ENCODE measurements at regions not wholly inside any gene's neighbourhood (a gene's known extent, or its start where the extent isn't known, plus 50 kb on each side); places are given as distances from the start of the nearest gene placed in this dataset.

DNA sequence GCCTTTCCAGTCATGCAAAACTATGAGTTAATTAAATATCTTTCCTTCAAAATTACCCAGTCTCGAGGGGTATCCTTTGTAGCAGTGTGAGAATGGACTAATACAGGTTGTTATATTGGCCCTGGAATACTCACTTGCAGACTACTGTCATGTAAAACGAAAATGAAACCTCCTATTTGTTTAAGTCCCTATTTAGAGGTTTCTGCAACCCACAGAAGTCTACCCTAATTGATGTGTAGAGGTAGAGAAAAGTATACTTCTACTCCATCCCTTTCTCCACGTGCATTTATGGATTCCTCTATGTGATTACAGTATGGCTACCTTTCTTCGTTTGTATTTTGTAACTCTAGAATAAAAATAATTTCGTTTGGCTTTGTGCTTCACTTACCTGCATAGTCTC is 371.1 kb downstream of the FSCB start:
- DNase-seq = no peak

DNA sequence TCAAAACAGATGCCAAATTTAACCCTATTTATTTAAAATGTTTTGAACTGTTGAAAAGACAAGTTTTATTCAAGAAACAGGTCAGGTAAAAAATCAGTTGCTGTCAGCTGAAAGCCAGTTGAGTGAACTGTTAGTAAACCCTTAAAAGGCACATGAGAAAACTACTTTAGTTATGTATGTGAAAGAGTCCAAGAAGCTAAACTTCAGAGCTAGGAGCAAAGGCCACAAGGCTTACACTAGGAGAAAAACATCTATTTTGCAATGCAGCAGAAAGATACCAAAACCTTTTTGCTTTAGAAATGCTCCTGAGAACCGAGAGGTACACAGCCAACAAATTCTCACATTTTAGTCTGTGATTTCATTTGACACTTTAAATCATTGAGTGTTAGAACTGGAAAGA is 375.2 kb downstream of the FSCB start:
- DNase-seq = no peak

DNA sequence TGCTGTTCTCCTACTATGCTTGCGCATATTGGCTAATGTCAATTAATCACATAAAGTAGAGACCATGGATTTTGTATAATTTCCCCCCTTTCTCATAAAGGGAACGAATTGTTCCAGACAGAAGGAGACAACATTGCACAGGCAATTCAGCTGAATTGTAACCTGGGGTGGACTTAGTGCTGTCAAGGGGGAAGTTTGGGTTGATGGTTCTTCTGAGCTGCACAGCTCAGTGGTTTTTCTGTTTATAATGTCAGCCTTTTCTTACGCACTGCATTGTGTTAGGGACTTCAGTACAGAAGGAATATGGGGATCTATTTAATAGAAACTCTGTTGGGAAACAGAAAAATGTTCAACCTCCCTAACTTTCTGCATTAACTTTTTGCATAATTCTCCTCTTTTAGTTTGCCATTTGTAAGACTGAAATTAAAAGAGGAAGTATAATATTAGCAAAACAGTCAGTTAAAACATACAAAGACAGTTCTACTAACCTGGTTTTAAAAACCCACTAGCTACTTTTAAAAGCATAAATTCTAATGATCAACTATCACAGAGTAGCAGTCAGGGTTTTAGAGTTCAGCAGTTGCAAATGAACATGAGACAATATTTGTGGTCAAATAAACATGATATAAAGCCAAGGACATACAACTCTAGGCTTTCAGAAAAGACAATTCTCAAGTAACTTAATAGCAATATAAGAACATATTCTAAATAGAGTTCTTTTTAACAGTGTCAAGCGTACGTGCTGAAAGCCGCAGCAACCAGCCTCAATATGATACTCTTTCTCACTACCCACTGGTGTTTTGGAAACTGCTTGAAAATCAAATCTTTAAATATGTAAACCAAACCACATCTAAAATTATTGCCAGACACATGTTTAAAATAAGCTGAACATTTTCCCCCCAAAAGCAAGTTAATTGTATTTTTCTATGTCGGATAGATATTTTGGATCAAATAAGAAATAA is 393.0 kb downstream of the FSCB start:
- DNase-seq = no peak

DNA sequence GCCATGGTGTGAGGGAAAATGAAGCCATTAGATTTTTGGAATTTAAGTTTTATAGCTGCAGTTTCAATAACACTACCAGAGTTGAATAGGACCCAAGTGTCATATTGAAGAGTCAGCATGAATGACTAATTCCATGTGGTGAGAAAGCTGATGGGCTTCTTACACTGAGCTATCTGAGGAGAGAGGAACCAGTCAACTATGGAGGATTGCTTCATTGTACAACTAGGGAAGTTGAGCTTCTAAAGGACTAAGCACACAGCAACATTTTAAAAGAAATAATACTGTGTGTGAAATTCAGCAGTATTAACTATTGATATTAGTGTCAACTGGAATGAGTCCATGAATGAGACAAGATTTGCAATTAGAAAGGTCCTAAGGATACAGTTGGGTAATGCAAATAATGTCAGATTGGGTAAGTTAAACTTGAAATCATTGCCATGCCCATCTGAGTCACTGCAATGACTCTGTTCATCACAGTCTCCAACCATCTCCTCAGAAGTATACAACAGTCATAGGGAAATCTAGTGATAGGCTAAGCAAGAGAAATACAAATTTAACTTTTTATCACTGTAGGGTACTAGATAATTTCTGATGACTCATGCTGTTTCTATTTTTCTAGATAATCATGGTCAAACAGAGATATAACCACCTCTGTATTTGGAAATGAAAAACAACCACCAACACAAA is 394.2 kb downstream of the FSCB start:
- no peak for DNase-seq

DNA sequence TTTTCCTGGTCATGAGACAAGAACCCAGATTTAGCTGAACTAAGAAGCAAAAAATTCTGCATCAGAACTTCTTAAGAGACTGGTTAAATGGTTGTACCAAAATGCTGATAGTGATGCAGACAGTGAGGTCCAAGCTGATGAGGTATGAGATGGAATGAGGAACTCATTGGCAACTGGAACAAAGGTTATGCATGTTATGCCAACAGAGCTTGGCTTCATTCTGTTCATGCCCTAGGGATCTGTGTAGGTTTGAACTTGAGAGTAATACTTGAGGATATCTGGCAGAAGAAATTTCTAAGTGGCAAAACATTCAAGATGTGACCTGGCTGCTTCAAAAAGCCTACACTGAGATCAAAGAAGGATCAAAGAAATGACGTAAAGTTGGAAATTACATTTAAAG is 398.0 kb downstream of the FSCB start:
- no peak for DNase-seq

DNA sequence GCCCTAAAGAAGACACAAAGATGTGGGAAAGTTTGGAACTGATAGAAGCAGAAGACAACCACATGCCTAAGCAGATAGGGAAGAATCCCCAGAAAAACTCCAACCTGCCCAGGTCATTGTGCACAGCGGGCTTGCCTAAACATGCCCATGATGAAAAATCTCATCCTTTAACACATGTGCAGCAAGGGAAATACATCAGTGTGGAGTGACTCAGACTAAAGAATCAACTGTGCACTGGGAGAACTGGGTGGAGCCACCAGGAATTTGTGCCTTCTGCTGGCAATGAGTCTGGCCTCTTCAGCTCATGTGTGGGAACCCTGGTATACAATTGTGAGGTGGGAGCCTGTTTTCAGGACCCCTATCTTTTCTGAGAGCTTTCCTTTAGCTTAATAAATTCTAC is 398.5 kb downstream of the FSCB start:
- no peak for DNase-seq

DNA sequence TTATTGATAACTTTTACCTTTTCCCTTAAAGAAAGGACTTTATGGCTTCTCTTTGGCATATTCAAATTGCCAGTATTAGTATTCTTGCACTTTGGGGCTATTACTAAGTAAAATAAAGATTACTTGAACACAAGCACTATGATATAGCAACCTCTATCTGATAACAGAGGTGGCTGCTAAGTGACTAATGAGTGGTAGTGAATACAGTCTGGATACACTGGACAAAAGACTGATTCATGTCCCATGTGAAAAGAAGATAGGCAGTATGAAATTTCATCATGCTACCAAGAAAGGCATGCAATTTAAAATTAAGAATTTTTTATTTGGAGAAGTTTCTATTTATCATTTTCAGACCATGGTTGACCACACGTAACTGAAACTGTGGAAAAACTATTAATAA is 399.9 kb downstream of the FSCB start:
- DNase-seq = no peak

DNA sequence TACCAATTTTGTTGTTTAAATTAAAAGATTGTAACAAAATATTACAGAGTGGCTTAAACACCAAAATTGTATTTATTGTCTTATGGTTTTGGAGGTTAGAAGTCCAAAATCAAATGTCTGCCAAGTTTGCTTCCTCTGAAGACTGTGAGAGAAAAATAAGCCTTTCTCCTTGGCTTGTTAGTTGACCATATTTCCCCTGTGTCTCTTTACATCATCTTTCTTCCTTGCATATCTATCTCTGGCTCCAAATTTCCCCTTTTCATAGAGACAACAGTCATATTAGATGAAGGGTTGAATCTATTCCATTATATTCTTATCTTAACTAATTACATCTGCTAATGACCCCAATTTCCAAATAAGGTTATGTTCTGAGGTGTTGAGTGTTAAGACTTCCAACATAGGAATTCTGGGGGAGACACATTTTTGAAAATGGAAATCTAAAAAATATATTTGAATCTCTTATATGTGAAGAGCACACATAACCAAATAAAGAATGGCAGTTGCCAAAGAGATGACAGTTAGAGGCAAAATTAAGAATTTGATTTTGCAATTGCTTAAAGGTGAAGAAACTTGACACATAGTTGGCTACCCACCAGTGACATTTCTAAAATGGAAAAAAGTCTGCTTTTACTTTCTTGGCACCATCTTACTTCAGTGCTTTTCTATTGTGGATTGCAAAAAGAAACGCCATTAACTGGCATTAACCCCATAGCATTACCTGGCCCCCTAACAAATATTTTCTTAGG is 407.2 kb downstream of the FSCB start:
- DNase-seq = no peak

DNA sequence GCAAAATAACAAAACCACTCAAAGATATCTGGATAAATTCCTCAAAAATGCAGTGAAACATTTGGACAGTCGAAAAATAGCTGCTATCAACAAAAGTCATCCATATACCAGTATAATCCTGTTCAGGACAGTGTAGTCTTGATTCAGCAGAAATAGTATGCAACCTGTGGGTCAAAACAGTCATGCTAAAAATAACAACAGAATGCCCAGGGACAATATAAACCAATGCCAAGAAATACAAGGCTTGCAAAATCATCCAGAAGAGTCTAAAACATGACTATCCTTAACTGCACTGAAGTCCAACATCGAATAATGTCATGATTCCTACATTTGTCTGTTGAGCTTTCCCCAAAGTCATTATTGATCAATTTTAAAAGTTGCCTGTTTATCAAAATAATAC is 425.9 kb downstream of the FSCB start:
- DNase-seq = no peak

DNA sequence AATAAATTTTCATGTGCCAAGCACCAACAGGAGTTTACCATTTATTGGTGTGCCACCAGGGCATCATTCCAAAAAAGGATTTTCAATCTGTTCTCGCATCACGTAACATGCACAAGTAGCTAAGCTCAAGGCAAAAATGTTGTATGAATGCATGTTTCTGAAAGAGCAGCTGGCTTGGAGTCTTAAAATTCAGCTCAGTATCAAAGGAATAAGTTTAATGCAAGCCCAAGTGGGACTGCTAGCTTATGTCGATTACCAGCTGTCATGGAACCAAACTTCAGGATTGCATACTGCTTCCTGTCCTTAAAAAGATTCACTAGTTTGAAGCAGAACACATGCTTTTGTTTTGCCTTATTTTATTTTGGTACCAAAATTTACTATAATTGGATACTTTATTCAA is 437.0 kb downstream of the FSCB start:
- DNase-seq = no peak

DNA sequence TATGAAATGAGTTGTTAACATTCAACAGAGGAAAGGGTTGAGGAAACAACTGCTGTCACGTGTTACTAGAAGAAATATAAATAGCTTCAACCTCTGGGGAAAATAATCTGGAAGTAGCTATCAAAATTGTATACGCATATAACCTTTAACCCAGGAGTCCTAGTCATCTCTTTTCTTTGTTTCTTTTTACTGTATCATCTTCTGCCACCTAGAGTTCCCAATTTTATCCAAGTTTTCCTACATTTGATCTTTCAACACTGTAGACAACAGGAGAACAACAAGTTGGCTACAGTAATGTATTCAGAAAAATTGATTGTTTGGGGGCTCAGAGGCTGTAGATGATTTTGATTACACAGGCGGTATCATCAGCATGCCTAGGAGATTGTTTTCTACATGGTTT is 453.7 kb downstream of the FSCB start:
- DNase-seq = no peak

DNA sequence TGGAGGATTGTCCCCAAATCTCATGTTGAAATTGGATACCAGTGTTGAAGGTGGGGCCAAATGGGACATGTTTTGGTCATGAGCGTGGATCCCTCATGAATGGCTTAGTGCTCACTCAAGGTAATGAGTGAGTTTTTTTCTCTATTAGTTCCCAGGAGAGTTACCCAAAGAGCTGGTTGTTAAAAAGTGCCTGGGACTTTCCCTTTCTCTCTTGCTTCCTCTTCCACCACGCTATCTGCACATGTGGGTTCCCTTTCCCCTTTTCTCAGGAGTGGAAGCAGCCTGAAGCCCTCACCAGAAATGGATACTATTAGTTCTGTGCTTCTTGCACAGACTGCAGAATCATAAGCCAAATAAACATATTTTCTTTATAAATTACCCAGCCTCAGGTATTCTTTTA is 465.4 kb downstream of the FSCB start:
- no peak for DNase-seq

DNA sequence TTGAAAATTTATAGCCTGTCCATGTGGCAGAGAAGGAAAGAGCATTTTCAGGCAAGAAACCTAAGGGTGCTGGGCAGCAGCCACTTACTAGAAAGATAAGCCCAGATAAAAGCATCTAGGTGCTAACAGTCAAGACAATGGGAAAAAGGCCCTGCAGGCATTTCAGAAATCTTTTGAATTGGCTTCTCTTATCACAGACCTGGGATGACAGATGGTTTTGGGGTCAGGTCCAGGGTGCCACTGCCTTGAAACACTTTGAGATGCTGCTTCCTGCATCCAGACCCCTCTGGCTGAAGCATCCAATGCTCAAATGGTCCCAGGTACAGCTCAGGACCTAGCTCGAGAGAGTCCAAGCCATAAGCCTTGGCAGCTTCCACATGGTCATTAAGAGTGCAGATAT is 466.5 kb downstream of the FSCB start:
- DNase-seq = no peak

DNA sequence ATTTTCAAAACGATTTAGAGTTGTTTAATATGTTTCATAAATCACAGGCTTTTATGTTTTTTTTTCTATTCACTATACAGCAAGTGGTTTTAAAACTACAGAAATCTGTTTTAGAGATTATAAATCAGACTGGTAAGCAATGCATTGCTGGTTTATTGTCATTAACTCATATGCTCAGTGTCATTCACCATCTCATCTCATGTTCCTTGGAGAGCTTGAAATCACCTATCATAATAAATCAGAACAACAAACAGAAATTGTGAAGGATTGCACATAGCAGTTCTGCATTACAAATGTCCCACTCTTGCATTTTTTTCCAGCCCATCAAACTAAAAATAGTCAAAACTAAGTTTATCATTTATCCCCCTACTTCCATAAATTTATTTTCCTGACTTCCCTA is 470.8 kb downstream of the FSCB start:
- no peak for DNase-seq

DNA sequence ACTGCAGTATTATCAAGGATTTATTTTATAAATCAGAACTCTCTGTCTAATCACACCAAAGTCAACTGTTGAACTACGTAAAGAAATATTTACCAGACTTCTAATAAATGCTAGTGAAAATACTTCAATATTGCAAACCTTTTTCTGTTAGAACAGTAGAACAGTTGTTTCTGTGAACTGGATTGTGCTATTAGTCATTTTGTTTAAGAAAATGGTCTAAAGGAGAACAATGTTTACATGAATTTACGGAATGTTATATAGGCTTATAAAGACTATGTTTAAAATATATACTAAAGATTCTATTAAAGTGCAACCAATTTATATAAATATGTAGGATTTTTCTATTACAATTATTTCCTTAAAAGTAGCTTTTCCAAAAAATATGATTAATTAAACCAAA is 471.4 kb downstream of the FSCB start:
- DNase-seq = no peak

DNA sequence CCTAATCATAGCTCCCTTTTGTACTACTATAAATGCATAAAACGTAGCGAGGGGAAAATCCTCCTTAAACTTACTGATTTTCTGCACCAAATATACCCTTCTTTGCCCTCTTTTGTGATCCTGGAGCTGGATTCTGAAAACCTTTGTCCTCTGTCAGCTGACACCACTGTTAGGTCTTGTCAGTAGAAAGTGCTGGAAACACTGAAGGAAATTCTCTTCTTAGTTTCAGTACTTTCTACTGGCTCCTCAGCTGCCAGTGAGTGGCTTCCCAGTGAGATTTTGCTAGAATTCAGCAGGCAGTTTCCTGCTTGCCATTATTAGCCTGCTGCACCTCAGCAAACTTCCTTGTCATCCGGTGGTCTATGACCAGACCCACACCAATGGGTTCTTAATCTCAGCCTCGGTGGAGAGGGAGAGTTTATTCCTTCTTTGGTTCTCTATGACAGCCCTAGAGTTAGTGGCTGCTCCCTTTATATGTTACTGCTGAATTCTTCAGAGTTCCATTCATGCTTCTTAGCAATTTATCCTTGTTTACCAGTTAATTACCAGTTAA is 476.2 kb downstream of the FSCB start:
- DNase-seq = no peak

DNA sequence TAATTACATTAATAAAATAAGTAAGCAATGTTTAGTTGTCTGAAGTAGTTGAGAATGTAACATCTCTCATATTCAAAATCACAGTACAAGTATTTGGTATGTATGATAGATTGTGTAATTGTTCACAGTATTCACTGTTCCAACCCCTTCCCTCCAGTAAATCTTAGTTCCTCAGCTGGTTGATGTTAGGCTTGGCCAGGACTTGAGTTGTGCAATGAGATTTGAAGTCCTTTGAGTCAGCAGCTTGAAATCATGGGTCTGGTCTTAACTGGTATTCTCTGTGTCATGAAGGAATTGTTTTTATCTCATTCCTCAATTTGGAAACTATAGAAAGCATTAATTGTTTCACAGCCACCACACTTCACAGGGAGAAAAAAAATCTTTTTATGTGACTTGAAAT is 477.1 kb downstream of the FSCB start:
- DNase-seq = no peak

DNA sequence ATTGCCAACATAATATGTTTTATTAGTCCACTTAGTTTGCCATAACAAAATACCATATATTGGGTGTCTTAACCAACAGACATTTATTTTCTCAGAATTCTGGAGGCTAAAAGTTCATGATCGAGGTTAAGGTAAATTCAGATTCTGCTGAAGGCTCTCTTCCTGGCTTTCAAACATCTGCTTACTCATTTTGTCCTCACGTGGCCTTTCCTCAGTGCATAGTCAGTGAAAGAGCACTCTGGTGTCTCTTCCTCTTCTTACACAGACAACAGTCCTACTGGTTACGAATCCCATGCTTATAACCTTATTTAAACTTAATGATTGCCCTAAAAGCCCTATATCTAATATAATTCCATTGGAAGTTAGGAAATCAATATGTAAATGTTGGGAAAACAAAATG is 479.7 kb downstream of the FSCB start:
- DNase-seq = no peak

DNA sequence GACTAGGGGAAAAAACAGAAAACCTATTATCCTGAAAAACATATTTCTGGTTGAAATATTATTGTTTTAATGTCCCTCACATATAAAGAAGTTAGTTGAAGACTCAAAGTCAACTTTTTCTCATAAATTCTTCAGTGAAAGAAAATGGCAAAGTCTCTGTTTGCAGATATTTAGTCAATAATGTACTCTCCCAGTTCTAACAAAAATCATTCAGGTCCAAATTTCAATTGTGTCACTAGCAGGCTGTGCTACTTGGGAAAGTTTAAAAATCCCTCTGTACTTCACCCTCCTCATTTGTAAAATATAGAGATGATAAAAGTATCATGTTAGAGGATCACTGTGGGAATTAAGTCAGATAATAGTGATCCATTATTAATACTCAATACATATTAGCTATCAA is 496.5 kb downstream of the FSCB start:
- no peak for DNase-seq

DNA sequence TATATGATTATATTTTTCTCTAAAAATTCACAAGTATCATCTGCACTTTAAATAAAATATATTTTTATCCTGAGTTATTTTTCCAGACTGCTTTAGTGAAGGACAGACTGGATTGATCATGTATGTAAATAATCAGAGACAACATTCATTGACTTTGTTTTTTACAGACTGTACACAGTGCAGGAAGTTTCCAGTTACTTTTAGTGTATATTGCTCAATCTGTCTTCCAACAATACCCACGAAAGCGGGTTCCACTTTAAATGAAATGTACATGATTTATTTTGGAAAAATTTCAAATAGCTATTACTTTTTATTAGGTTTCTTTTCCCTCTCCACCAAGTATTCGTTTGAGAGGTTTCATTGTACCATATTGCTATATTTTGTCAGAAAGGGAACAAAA is 497.0 kb downstream of the FSCB start:
- no peak for DNase-seq

DNA sequence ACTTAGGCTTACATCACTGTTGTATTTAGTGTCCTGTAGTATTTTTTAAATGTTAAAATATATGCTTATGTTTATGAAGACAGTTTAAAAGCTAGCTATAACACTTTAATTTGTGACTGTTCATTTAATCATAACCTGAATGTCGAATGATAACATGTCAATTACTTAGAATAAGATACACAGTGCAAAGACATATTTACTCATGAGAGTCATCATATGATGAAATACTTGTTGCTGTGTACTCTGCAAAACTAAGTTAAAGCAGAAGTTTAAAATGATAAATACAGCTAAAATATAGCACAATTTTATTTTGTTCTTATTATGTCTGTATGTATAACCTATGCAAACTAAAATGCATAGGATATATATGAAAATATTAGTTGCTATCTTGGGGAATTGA is 497.4 kb downstream of the FSCB start:
- no peak for DNase-seq

DNA sequence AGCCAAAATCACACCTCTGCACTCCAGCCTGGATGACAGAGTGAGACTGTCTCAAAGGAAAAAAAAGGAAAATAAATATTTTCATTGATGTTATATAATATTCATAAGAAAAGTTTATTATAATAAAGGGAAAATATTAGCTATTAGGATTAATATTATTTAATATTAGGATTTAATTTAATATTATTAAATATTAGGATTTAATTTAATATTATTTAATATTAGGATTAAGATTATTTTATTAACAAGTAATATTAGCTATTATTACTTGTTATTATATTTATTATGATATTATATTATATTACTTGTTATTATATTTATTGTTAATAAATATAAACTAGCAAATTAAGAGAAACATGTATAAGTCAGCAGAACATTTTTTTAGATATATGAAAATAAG is 518.1 kb downstream of the FSCB start:
- no peak for DNase-seq

DNA sequence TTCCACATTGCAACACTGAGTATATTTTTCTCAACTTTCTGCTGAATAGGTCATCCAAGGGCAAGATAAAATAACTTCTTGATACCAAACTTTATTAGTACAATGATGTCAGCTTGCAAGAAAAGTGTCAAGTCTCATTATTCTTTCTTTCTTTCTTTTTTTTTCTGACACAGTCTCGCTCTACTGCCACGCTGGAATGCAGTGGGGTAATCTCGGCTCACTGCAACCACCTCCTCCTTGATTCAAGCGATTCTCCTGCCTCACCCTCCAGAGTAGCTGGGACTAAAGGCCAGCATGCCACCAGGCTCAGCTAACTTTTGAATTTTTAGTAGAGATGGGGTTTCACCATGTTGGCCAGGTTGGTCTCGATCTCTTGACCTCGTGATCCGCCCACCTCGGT is 523.4 kb downstream of the FSCB start:
- no peak for DNase-seq
